HG03175 (cell line): ENCODE measurements at regions not wholly inside any gene's neighbourhood (a gene's known extent, or its start where the extent isn't known, plus 50 kb on each side); places are given as distances from the start of the nearest gene placed in this dataset.

Experiments used
- ATAC-seq: cut with Tn5 transposase; IDR thresholded peaks from one replicate; pipeline ENCODE4 v1.9.1; 2021; ENCODE audit warnings: mild to moderate bottlenecking, moderate library complexity; ENCODE audit not compliant: unreplicated experiment

- no peak for ATAC-seq
Observed at GRCh38 chr18:77815666-77816338, 566.2 kb downstream of the GALR1 start.

- no peak for ATAC-seq
Observed at GRCh38 chr18:77818328-77818727, 568.7 kb downstream of the GALR1 start.

GRCh38 chr18:77820472-77820871 lies 570.8 kb downstream of the GALR1 start:
- ATAC-seq, result no peak

GRCh38 chr18:77821892-77822291 lies 572.2 kb downstream of the GALR1 start:
- ATAC-seq, result no peak

- no peak for ATAC-seq
Observed at GRCh38 chr18:77822632-77823031, 573.0 kb downstream of the GALR1 start.

- ATAC-seq, result no peak
Observed at GRCh38 chr18:77833807-77834206, 584.2 kb downstream of the GALR1 start.

GRCh38 chr18:77851802-77852201 lies 602.2 kb downstream of the GALR1 start:
- no peak for ATAC-seq

- no peak for ATAC-seq
Observed at GRCh38 chr18:77853859-77854258, 604.2 kb downstream of the GALR1 start.

- no peak for ATAC-seq
Observed at GRCh38 chr18:77857678-77858655, 608.3 kb downstream of the GALR1 start.

GRCh38 chr18:77859634-77860033 lies 610.0 kb downstream of the GALR1 start:
- no peak for ATAC-seq

- no peak for ATAC-seq
Observed at GRCh38 chr18:77862066-77862757, 612.6 kb downstream of the GALR1 start.

GRCh38 chr18:77865853-77866252 lies 616.2 kb downstream of the GALR1 start:
- no peak for ATAC-seq

- no peak for ATAC-seq
Observed at GRCh38 chr18:77866351-77866750, 616.7 kb downstream of the GALR1 start.

- no peak for ATAC-seq
Observed at GRCh38 chr18:77870199-77870598, 620.6 kb downstream of the GALR1 start.

- ATAC-seq, result no peak
Observed at GRCh38 chr18:77870894-77871293, 621.2 kb downstream of the GALR1 start.

- ATAC-seq, result no peak
Observed at GRCh38 chr18:77872166-77872565, 622.5 kb downstream of the GALR1 start.

- ATAC-seq, result no peak
Observed at GRCh38 chr18:77876319-77876865, 626.7 kb downstream of the GALR1 start.

- no peak for ATAC-seq
Observed at GRCh38 chr18:77879829-77880228, 630.2 kb downstream of the GALR1 start.

- ATAC-seq, result no peak
Observed at GRCh38 chr18:77884454-77884853, 634.8 kb downstream of the GALR1 start.

- ATAC-seq, result no peak
Observed at GRCh38 chr18:77894060-77894459, 644.4 kb downstream of the GALR1 start.

GRCh38 chr18:77895250-77895649 lies 645.6 kb downstream of the GALR1 start:
- ATAC-seq, result no peak
